ENCODE measurements at regions not wholly inside any gene's neighbourhood (a gene's known extent, or its start where the extent isn't known, plus 50 kb on each side); places are given as distances from the start of the nearest gene placed in this dataset.

DNA sequence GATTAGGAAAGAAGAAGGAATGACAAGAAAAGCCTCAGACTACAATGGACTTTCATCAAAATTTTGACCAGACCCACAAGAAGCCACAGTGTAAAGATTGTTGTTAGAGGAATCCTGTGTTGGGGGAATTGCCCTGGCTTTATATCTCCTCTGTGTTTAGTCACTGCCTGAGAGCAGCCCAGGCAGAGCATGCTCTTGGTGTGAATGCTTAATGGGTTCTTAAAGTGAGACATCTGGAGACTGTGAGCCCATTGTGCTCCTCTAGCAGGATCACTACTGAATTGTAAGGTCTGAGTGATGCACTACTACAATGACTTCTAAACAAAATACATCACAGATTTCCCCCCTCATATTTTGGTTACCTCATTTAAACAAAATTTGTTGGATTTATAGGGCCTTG is 1860.5 kb upstream of the ADGRL3 start:
- no peak overlapping the region for H4K91ac ChIP-seq (ENCODE audit: insufficient read length, low read depth, low read length)
- no peaks in the 10 kb centered on the region for H3K9me3 ChIP-seq (ENCODE audit: control insufficient read depth, low read depth, low read length)
- no peak overlapping the region for H3K56ac ChIP-seq (ENCODE audit: insufficient read length, low read depth, low read length)
- no peaks in the 10 kb centered on the region for H3K4me1 ChIP-seq (ENCODE audit: insufficient read depth, low read length)
- no peaks in the 10 kb centered on the region for H3K27me3 ChIP-seq (ENCODE audit: insufficient read depth, low read length)
- H3K4me1 Mint-ChIP-seq, result no peaks in the 10 kb centered on the region
- H3K9me3 Mint-ChIP-seq, result no peaks in the 10 kb centered on the region
- H3K27ac Mint-ChIP-seq, result no peak overlapping the region
- no peaks in the 10 kb centered on the region for H3K79me2 ChIP-seq (ENCODE audit: insufficient read depth, low read length)
- H4K5ac ChIP-seq (ENCODE audit: insufficient read length, low read depth, low read length), result no peak overlapping the region
- H3T11ph ChIP-seq (ENCODE audit: low read length), result no peak overlapping the region
- H3K23ac ChIP-seq (ENCODE audit: insufficient read length, low read depth, low read length), result no peak overlapping the region
- H3K14ac ChIP-seq (ENCODE audit: insufficient read depth, low read length), result no peak overlapping the region
- H2BK15ac ChIP-seq (ENCODE audit: low read depth, low read length), result no peak overlapping the region
- no peak overlapping the region for H3K4me3 Mint-ChIP-seq
- TF ChIP-seq, protein P1, sequence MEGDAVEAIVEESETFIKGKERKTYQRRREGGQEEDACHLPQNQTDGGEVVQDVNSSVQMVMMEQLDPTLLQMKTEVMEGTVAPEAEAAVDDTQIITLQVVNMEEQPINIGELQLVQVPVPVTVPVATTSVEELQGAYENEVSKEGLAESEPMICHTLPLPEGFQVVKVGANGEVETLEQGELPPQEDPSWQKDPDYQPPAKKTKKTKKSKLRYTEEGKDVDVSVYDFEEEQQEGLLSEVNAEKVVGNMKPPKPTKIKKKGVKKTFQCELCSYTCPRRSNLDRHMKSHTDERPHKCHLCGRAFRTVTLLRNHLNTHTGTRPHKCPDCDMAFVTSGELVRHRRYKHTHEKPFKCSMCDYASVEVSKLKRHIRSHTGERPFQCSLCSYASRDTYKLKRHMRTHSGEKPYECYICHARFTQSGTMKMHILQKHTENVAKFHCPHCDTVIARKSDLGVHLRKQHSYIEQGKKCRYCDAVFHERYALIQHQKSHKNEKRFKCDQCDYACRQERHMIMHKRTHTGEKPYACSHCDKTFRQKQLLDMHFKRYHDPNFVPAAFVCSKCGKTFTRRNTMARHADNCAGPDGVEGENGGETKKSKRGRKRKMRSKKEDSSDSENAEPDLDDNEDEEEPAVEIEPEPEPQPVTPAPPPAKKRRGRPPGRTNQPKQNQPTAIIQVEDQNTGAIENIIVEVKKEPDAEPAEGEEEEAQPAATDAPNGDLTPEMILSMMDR (conservative IDR thresholded peaks at IDR 0.05), result no peak
- no peak overlapping the region for H4K8ac ChIP-seq (replicated peaks; ENCODE audit: insufficient read length, low read depth, low read length)
- no peak overlapping the region for H2BK5ac ChIP-seq (ENCODE audit: insufficient read length, low read length)
- no peak overlapping the region for H2AFZ ChIP-seq (ENCODE audit: low read length)
- H2BK120ac ChIP-seq (ENCODE audit: low read depth, low read length, poor library complexity, severe bottlenecking), result no peak overlapping the region
- no peak overlapping the region for H3K4ac ChIP-seq (ENCODE audit: low read depth, low read length)
- no peak overlapping the region for H3K18ac ChIP-seq (ENCODE audit: insufficient read length, low read depth, low read length)
- H3K27ac ChIP-seq (ENCODE audit: insufficient read length, low read depth, low read length), result no peak overlapping the region
- no peak overlapping the region for H3K4me2 ChIP-seq (ENCODE audit: insufficient read depth, insufficient read length, low read length)
- no peaks in the 10 kb centered on the region for H3K23me2 ChIP-seq (ENCODE audit: insufficient read length, low read depth, low read length, poor library complexity, severe bottlenecking)
- H3K9ac ChIP-seq (ENCODE audit: extremely low read depth, insufficient read length, low read length), result no peak overlapping the region
- no peak overlapping the region for H2BK20ac ChIP-seq (ENCODE audit: low read depth, low read length, poor library complexity, severe bottlenecking)
- H3K79me1 ChIP-seq (ENCODE audit: insufficient read depth, low read depth, low read length, poor library complexity, severe bottlenecking), result no peaks in the 10 kb centered on the region
- no peak for DNase-seq
- no peak overlapping the region for H2BK12ac ChIP-seq (ENCODE audit: insufficient read length, low read depth, low read length)
- H3K36me3 Mint-ChIP-seq (ENCODE audit: insufficient read depth in 1 of 3, low read depth in 3 of 3), result no peaks in the 10 kb centered on the region
- H2AK5ac ChIP-seq (ENCODE audit: insufficient read length, low read length), result no peak overlapping the region
- no peaks in the 10 kb centered on the region for H4K20me1 ChIP-seq (ENCODE audit: control insufficient read depth, insufficient read depth, insufficient read length)
- no peaks in the 10 kb centered on the region for H3K27me3 Mint-ChIP-seq (ENCODE audit: low read depth)

Data from H9 (cell line).